Testis (tissue), 2 donors: ENCODE measurements at regions not wholly inside any gene's neighbourhood (a gene's known extent, or its start where the extent isn't known, plus 50 kb on each side); places are given as distances from the start of the nearest gene placed in this dataset.

Source experiments
- CTCF ChIP-seq, 3 experiments: fragments of 450-650 bp in 2 of 3; fragments of 200-600 bp in 1 of 3; sonication (generic) in 1 of 3; IDR thresholded peaks; one replicate each; pipeline ENCODE4 v1.5.1; 2016 to 2019; ENCODE audit warnings: antibody characterized with exemption in 3 of 3, mild to moderate bottlenecking in 2 of 3, moderate library complexity in 1 of 3
- POLR2A ChIP-seq: fragments of 450-650 bp; IDR thresholded peaks from one replicate; pipeline ENCODE4 v1.6.1; 2017; ENCODE audit warnings: antibody characterized with exemption, mild to moderate bottlenecking, moderate library complexity

DNA sequence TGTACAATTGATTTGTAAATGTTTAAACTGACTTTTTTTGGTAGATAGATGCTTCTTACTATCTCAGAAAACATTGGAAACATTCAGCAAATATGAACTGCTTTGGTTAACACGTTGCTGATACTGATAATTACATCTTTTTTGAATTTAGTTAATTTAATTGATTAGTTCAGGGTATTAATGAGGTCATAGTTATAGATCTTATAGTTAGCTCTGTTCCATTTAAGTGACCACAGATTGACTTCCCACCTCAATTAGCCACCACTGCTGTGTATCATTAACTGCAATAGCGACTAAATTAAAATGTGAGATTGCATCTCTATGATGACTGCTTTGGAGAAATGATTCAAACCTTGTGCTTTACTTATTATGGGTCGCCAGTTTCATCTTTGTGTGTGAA, 407.1 kb upstream of the EDIL3 start:
- no peak for TF ChIP-seq CTCF (IDR thresholded peaks at IDR 0.05)
- no peak for TF ChIP-seq POLR2A
